GM21381 (cell line): ENCODE measurements at regions not wholly inside any gene's neighbourhood (a gene's known extent, or its start where the extent isn't known, plus 50 kb on each side); places are given as distances from the start of the nearest gene placed in this dataset.

Source experiments
- ATAC-seq: cut with Tn5 transposase; IDR thresholded peaks from one replicate; pipeline ENCODE4 v1.9.1; 2021; ENCODE audit warnings: mild to moderate bottlenecking, moderate library complexity; ENCODE audit not compliant: unreplicated experiment

DNA sequence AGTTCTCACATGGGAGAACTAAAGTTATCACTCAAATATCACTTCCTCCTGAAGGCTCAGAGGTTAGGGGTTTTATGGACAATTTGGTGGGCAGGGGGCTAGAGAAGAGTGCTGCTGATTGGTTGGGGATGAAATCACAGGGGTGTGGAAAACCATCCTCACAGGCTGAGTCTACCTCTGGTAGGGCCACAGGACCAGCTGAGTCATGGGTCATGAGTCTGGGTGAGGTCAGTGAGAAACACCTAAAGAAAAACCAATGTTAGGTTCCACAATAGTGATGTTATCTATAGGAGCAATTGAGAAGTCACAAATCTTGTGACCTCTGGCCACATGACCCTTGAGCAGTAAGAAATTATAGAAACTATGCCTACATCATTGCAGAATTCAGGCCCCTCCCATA, 203.3 kb upstream of the TARS1 start:
- ATAC-seq, result no peak

DNA sequence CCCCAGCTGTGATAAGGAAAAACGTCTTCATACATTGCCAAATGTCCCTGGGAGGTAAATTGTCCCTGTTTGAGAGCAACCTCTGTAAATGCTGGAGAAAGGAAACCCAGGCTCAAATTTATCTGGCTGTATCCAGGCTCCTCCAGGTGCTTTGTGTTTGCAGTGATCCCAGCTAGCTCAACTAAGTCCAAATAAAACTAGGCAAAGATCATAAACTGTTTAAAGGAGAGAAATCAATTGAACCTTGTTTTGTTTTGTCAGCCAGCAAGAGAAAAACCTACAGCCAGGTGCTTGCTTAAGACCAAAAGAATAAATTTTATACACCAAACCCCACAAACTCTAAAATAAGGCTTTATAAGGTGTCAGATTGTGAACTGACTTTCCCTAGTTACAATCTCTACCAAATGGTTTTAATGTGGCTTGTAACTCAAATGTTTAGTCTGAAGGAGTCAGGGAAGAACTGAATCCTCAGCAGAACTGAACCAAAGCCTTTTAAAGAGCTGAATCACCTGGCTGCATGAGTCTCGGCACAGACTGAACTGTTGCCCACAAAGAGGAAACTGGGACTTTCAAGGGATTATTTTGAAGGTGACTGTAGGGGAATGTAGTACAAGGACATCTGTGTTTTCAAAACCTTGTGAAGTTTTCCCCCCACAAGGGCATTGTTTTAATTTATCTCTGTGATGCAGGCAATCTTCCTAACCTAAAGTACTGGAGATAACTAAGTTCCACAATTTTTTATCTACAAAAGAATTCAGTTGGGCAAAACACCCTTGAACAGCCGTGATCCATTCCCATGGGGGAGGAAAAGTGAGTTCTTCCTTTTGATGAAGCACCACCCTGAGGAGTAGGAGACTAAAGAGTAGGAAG, 201.7 kb upstream of the TARS1 start:
- ATAC-seq, result no peak

DNA sequence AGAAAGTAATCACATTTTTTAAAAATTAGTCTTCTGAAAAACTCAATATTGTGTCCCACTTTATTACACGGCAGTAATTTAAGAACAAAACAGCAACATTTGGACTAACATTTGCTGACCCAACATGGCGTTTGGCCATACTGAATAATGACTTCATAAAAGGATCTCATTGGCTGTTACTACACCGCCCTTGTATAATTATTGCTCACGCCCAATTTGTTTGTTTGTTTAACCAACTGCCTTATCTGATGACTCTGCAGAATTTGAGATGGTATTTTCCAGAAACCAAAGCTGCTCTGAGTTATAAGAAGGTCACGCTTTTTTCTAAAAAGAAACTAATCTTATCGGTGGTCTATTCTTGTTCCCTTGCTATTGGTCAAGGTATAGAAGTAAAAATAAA, 200.2 kb upstream of the TARS1 start:
- no peak for ATAC-seq

DNA sequence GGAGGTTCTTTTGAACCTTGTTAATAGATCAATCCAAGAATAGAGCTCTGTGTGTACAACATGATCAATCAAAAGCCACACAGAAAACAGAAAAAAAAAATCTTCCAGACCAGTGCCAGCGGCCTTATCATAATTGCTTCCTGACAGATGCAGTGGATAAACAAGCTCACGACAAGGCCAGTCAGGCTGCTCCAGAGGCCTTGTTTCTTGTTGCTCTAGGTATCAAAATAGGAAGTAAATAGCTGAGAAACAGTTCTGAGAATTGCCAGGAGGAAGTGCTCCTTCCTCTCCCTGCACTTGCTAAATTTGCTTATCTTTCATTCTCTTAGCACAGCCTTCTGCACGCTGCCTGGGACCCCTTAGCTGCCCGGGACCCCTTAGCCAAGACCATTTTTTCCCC, 199.0 kb upstream of the TARS1 start:
- no peak for ATAC-seq

DNA sequence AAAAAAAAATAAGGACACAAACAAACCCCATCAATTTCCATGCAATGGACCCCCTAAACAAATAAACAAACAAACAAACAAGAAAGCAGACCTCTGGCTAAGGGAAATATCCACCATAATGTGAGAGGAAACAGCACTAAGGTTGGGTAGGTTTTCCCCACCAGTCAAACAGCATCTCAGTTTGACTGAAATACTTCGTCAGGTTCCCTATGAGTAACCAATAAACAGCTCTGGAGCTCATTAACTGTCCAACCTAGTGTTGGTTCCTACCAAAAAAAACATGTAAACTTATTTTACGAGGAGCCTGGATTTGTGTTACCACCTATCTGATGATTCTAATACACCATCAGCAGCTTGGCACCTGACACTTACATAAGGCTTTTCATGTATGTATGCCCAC, 198.5 kb upstream of the TARS1 start:
- no peak for ATAC-seq

DNA sequence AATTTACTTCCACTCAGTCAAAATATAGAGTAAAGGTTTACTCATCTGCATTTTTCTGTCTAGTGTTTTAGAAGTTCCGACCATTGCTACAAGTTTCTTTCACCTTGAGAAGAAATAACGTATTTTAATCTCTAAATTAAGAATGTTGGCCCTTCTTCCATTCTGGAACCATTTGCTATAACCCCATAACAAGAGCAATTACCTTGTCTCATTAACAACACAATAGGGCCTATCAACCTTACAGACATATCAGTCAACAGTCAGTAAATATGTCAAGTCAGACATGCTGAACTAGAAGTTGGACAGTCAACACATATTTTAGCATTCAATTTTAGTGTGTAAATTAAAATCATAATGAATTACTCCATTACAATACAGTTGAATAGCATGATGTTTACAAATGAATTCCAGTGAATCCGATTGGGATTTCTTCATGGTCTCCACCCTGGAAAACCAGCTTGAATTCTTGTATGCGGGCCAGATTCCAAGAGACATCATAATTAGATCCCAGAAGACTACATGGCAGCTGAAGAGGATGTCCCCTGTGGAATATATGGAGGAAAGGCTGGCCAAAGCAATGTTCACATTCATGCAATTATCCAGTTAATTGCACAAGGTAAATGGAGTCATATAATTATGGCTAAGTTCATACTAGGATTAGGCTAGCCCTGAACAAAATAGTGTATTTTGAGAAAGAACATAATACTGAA, 196.2 kb upstream of the TARS1 start:
- no peak for ATAC-seq

DNA sequence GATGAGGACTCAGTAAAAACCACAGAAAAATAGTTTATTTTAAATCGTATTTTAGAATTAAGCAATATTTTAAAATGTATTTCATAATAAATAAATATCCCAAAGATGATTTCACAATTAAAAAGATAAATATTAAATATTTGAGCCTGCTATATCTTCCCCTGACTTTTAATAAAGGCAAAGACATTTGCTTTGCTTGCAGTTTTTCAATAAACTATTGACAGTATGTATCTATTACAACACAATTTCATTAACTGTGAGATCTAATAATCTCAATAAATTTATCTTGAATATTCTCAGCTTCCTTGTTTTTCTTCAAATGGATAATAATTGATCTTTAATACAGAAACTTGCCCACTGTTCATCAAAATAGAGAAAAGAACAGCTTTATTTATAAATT, 186.2 kb upstream of the TARS1 start:
- no peak for ATAC-seq

DNA sequence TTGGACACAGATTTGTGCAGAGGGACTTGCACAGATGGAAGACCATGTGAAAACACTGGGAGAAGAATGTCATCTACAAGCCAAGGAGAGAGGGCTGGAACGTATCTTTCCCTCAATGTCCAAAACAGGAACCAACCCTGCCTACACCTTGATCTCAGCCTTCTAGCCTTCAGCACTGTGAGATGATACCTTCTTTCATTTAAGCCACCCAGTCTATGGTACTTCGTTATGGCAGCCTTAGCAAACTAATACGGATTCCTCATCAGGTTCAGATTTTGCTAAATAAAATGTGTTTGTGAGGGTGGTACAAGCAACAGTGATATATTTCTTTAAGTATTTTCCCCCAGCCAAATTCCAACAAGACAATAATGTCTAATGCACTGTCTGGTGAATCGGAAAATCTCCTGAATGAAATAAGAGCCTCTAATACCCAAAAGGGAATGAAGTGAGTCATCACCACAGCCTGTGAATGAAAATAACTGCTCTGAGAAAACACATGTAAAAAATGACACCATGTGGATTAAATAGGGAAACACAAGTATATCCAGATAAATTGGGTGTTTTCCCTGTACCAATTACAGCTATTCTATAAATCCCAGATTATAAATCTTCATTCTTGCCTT, 182.8 kb upstream of the TARS1 start:
- ATAC-seq, result no peak

DNA sequence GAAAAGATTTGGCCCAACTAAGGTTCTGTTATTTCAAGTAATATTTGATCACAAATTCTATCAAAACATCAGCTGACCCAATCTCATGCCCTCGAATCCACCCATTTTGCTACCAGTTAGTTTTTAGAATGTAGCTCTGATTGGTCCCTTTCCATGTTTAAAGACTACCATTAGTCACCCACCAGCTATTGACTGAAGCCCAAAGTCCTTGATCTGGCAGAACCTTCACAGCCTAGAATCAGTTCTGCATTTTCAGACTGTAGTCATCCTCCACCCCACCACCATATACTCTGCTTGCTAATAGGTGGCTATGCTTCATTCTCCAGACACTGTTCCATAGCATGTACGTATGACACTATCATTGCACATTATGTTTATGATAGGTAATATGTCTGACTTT, 182.2 kb upstream of the TARS1 start:
- no peak for ATAC-seq

DNA sequence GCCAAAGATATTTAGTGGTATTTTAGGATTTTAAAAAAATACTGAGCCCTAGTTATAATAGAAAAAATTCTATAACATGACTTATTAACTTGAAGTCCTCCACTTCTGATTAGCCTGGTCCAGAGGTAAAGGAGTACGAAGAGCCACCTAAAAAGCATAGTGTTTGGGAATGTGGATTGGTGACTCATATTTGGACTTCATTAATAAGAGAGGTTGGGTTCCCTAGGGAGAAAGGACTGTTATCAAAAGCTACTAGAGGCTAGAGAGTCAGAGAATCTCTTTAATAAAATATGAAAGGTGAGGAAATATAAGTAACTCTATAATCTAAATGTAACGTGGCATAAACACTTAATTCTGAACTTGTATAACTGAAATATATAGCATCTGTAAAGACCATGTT, 180.7 kb upstream of the TARS1 start:
- ATAC-seq, result no peak

DNA sequence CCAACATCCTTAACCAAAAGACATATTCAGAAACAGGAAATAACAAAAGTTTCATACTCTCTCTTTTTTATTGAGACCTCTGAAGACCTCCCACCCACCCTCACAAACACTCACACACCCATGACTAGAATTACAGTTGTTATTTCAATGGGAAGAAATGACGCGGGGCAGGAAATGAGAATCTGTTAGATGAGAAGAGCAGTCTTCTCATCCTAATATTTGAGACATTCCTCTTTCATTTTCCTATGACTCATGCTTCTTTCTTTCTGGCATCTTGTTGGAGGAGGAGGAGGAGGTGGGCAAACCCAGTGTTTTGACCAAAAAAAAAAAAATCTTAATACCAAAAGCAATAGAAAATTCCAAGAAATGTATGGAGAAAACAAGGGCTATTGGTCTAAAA, 179.5 kb upstream of the TARS1 start:
- no peak for ATAC-seq

DNA sequence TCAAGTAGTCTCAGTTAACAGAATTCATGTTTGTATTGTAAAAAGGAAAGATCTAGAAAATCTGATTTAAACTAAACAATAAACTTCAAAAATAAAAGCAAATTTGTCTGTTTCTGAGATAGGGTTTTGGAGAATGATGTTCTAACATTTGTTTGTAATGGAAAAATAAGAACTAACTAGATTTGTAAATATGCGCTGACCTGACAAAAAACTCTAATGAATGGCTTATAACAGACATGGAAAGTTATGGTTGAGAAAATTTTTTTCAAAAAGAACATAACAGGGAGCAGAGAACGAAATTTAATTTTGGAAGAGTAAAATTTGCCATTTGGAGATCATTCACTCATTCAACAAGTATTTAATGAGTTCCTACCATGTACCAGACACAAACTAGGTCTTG, 179.0 kb upstream of the TARS1 start:
- no peak for ATAC-seq

DNA sequence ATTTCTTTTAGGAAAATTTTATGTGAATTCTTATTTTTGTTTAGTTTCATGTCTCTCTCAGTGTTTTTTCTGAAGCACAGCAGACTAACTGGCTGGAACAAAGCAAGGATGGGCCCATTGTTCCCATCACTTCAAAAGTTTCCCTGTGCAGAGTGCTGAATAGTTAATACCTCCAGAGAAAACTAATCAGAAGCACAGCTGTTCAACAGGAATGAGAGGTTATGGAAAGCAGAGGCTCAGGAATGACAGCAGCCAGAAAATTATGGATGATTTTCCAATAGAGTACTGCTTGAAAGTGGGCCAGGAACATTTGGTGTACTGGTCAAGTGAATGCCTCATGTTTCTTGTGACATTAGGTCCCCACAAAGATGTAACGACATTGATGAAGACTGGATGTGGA, 173.0 kb upstream of the TARS1 start:
- ATAC-seq, result no peak

DNA sequence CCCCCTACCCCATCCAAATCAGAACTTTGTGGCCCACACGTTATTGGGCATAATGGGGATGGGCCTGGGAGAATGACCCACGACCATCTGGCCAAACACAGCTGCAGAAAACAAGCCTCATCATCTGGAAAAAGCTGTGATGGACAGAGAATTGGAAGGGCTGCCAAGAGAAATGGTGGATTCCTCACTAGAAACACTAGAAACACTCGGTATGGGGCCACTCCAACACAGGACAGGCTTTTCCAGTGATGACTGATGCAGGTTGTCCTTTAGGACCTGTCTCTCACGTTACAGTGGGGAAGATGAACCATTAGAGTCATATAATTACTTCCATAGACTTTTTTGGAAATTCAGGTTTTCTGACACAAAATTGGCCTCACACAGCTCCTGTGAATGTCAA, 172.4 kb upstream of the TARS1 start:
- ATAC-seq, result no peak

DNA sequence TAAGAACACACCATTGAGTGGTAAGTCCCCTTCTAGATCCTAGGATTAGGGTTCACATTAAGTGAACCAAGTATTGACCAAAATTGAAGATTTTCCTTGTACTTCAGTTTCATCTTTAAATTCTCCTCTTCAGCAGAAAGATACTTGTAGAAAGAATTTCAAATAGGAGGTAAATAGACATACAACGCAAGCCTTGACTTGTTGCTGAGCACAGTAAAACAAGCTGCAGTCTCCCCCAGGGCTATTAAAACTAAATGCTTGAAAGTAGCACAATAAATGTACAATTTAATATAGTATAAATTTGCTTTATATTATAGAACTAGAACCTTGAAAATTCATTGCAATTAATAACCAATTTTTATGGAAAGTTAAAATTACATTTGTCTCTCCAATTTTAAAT, 170.1 kb upstream of the TARS1 start:
- no peak for ATAC-seq

DNA sequence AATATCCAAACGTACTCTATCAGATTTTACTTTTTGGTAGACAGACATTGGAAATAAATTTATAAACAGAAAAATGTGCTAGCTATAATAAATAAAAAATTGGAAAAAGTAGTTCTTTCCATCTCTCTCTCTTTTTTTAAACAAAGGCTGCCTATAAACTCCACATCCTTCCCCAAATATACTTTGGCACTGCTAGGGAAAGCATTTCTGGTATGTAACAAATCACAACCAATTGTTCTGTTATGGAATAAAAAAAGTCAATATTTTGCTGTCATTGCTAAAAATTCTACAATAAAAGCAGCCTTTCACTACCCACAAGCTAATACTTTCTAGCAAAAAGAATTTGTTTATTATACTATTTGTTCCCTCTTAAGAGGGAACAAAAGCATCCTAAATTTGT, 169.2 kb upstream of the TARS1 start:
- ATAC-seq, result no peak

DNA sequence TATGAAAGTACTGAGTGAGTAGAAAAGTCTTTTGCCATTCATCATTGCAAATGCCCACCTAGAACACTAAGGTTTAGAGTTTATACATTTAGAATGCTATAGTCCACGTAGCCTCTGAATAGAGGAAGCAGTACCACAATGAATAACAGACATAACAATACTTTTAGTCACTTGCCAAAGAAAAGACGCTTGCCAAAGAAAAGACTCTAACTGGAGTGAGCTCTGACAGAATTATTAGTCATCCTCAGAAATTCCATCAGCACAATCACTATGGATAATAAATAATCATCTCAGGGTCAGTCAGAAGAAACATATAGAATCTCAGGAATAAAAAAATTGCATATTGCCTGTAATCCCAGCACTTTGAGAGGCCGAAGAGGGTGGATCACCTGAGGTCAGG, 168.5 kb upstream of the TARS1 start:
- ATAC-seq, result no peak

DNA sequence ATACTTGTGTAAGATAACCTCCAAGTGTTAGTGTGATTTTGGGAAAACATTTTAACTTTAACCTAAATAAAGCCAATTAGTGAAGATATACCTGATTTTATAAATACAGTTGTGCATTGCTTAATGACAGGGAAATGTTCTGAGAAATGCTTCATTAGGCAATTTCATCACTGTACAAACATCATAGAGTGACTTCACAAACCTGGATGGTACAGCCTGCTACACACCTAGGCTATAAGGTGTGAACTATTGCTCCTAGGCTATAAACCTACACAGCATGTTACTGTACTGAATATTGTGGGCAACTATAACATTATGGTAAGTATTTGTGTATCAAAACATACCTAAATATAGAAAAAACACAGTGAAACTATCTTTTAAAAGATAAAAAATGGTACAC, 166.8 kb upstream of the TARS1 start:
- no peak for ATAC-seq

DNA sequence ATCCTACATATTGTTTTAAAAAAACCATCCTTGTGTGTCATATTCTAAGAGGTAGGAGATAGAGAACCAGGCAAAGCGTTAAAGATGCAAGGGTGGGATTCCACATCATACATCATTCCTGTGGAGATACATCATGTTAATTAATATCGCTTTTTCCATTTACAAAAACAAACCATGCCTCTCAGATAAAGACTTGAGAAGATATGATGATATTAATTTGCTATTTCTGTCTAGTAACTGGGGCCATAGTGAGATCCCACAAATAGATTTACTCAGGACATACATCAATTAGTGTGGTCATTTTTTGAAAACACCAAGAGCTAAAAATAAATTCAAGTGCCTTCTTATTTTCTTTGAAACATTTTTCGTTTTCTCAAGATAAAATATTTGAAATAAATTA, 165.4 kb upstream of the TARS1 start:
- no peak for ATAC-seq

DNA sequence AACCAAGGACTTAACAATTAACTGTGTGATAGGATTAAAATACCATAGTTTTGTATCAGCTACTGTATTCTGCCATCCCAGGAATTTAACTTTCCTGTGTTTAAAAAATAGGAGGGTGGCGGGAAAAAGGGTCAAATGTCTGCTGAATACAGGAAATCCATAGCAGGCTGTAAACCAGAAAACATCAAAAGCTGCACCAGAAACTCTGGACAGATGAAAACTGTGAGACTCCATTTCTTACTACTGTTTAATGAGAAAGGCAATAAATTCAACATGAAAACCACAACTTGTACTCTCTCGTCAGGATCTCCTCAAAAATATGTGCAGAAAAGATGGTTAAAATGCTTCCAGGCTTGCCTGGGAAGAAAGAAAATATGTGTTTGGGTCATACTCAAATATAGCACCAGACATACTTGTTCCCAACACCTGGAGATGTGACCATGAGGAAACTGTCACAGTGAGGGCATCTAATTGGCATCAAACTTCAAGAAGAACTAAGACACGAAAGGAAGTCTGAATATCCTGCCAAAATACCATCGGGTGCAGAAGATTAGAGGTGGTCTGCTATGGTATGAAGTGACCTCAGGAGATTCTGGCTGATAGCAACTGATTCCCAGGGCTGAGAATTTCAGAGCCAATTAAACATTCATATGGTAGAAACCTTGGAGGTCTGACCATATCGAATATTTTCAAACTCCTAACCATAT, 164.7 kb upstream of the TARS1 start:
- no peak for ATAC-seq

DNA sequence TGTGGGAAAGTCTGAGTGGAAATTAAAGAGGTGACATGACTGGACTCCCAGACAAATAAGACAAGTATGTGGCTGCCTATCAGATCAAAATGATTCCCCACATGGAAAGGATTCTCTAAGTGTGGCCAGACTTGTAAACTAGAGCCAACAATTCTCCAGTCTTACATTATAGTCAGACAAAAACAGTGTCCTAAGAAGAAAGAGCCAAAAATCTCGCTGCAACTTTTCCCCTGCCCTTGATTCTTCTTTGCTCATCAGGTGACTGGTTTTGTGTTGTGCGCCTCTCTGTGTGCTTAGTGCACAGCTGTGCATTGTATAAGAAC, 164.2 kb upstream of the TARS1 start:
- ATAC-seq, result no peak
